ENCODE measurements at regions not wholly inside any gene's neighbourhood (a gene's known extent, or its start where the extent isn't known, plus 50 kb on each side); places are given as distances from the start of the nearest gene placed in this dataset.
A peak's percentile ranks its signal among the peaks of the same experiment; 100 is the strongest.

DNA sequence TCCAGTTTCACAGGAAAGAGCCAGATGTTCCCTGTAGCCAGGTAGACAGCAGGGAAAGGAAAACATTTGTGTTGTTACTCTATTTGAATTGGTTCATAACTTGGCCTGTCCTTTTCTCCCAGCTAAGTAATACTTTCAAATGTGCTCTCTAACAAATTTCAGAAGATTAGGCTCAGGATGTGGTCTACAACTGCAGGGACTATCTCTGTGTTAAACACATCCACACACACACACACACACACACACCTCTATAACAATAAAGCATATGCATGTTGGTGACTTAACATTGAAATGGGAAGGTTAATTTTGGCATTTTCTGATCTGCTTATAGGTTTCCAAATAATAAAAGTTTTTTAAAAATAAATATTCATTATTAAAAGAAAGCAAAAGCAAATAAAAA is 316.0 kb upstream of the ARGLU1 start:
- in situ Hi-C loops (cut with HindIII; ENCODE audit: low sequenced_read_pairs): no loop called here
- TF ChIP-seq, protein P1, sequence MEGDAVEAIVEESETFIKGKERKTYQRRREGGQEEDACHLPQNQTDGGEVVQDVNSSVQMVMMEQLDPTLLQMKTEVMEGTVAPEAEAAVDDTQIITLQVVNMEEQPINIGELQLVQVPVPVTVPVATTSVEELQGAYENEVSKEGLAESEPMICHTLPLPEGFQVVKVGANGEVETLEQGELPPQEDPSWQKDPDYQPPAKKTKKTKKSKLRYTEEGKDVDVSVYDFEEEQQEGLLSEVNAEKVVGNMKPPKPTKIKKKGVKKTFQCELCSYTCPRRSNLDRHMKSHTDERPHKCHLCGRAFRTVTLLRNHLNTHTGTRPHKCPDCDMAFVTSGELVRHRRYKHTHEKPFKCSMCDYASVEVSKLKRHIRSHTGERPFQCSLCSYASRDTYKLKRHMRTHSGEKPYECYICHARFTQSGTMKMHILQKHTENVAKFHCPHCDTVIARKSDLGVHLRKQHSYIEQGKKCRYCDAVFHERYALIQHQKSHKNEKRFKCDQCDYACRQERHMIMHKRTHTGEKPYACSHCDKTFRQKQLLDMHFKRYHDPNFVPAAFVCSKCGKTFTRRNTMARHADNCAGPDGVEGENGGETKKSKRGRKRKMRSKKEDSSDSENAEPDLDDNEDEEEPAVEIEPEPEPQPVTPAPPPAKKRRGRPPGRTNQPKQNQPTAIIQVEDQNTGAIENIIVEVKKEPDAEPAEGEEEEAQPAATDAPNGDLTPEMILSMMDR (IDR thresholded peaks at IDR 0.05; ENCODE audit: low read depth, low read length, missing control alignments): no peak
- DNase-seq (ENCODE audit: low read depth): no peak
- no peak overlapping the region for H3K4me3 ChIP-seq (ENCODE audit: low read depth, low read length)

DNA sequence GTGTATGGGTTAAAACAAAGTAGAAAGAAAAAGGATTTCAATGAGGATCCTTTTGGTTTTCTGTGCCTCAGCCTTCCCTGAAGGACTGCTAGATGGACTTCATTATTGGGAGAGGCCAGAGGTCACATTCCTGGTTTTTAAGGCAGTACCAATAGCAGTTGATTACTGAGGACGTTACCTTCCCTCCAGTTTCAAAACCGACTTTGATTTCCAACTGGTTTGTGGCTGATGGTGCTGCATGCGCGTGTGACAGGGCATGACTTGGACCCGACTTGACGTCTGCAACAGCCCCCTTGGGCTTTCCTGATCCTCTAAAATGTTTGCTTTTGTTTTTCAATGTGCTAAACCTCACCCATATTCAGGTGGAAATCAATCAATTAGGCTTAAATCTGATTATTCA is 314.3 kb upstream of the ARGLU1 start:
- in situ Hi-C loops (cut with HindIII; ENCODE audit: low sequenced_read_pairs): no loop called here
- DNase-seq (ENCODE audit: low read depth): no peak
- no peak overlapping the region for H3K4me3 ChIP-seq (ENCODE audit: low read depth, low read length)
- TF ChIP-seq, protein P1 (IDR thresholded peaks at IDR 0.05; ENCODE audit: low read depth, low read length, missing control alignments): no peak

DNA sequence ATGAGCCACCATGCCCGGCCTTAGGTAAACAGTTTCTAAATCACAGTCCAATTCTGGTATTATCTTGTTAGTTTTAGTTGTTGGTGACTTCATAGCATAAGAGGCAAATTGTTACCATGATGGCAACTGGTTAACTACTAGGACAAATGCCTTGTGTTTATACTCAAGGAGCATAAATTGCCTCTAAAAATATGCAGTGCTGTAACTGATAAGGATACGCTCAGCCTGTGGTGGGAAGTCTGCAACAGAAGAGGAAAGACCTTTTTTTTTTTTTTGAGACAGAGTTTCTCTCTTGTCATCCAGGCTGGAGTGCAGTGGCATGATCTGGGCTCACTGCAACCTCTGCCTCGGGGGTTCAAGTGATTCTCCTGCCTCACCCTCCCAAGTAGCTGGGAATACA is 311.9 kb upstream of the ARGLU1 start:
- no peak for DNase-seq (ENCODE audit: low read depth)
- H3K4me3 ChIP-seq (ENCODE audit: low read depth, low read length): no peak overlapping the region
- TF ChIP-seq, protein P1 (IDR thresholded peaks at IDR 0.05; ENCODE audit: low read depth, low read length, missing control alignments): no peak
- in situ Hi-C loops (cut with HindIII; ENCODE audit: low sequenced_read_pairs): no loop called here

DNA sequence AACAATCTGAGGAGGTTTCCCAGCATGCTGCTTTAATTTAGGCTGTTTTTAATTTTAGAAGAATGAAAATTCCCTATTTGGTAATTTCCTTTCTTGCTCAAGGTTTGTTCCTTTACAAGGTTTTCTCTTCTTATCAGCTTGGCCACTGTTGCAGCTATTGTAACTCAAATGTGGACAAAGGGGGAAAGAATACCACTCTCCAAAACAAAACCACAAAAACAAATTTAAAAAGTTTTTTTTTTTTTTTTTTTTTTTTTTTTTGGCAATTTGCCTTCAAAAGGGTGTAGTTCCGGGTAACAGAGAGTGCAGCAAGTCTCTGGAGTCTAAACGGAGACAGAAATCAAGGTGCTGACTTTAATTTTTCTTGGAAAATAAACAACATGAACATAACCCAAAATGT is 306.4 kb upstream of the ARGLU1 start:
- no peak for DNase-seq (ENCODE audit: low read depth)
- H3K4me3 ChIP-seq (ENCODE audit: low read depth, low read length): no peak overlapping the region
- TF ChIP-seq, protein P1 (IDR thresholded peaks at IDR 0.05; ENCODE audit: low read depth, low read length, missing control alignments): no peak
- in situ Hi-C loops (cut with HindIII; ENCODE audit: low sequenced_read_pairs): no loop called here

DNA sequence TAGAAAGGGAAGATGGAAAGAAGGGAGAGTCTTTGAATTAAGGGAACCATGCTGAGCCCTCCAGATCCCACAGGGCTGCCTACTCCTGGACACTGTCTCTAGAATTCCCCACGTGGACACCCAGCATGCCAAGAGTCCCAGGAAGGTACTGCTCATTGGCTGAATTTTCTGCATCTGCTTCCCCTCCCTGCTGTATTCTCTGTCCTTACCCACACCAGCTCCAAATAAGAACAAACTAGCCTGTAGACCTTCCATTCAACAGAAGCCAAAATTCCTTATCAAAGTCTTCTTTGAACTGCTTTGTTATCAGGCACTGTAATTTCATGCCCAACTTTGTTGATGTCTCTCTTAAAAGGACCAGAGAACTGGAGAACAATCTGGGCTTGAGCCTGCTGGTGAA is 305.9 kb upstream of the ARGLU1 start:
- TF ChIP-seq, protein P1 (IDR thresholded peaks at IDR 0.05; ENCODE audit: low read depth, low read length, missing control alignments): no peak
- no peak for DNase-seq (ENCODE audit: low read depth)
- no peak overlapping the region for H3K4me3 ChIP-seq (ENCODE audit: low read depth, low read length)
- in situ Hi-C loops (cut with HindIII; ENCODE audit: low sequenced_read_pairs): no loop called here

DNA sequence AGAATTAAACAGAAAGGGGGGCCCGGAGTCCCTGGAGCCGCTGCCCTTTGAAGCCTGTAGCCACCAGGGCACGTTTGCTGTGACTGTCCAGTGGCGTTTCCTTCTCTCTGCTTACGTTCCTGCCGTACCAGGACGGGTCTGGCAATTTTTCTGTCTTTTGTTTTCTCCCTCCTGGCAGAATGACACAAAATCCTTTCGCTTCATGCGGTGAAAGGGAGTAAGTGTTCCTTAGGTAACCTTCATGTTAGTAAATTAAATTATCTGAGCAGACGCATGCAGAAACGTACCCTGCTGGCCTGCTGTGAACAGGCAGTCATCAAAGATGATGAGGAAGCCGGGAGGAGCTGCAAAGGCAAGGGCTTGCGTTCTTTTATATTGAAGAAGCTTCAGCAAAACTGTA is 299.3 kb upstream of the ARGLU1 start:
- DNase-seq (ENCODE audit: low read depth): no peak
- H3K4me3 ChIP-seq (ENCODE audit: low read depth, low read length): peak overlapping the region; percentile 29
- TF ChIP-seq, protein P1 (IDR thresholded peaks at IDR 0.05; ENCODE audit: low read depth, low read length, missing control alignments): peak; percentile 16
- in situ Hi-C loops (cut with HindIII; ENCODE audit: low sequenced_read_pairs): no loop called here

Measured in astrocyte of the cerebellum (primary cell).